HCT116 (cell line): ENCODE measurements at regions not wholly inside any gene's neighbourhood (a gene's known extent, or its start where the extent isn't known, plus 50 kb on each side); places are given as distances from the start of the nearest gene placed in this dataset.

Experiments used
- ATAC-seq: fragments of 200-7000 bp; cut with Tn5 transposase; 2 replicates; pipeline ENCODE4 v1.9.1; 2020; ENCODE audit warnings: mild to moderate bottlenecking, moderate library complexity
- BruUV-seq: library from RNA; stranded (reverse); fragments of 400-500 nt; replicated peaks from 2 replicates; lab custom pipeline; 2021; lab: Mats Ljungman, UMichigan
- CTCF ChIA-PET: fragments of 300-600 bp; sonication (Branson Sonifier 250); formaldehyde crosslinking; loops from one replicate; lab custom pipeline; 2021; ENCODE audit warnings: antibody characterized with exemption; lab: Charles Lee
- POLR2A ChIA-PET: fragments of 300-600, 350-600 bp; sonication (Branson Sonifier 250); formaldehyde crosslinking; loops from one replicate; lab custom pipeline; 2021; ENCODE audit warnings: antibody characterized with exemption; lab: Charles Lee
- RAD21 ChIA-PET, 2 experiments: fragments of 300-600 bp; sonication (Branson Sonifier 250); formaldehyde crosslinking; loops; one replicate each; lab custom pipeline; 2023; ENCODE audit warnings: low total read pairs in 2 of 2; ENCODE audit not compliant: uncharacterized antibody in 2 of 2, unreplicated experiment in 2 of 2, low non-redundant PET in 1 of 2; lab: Charles Lee
- DNase-seq: peaks from one replicate; pipeline ENCODE4 v3.0.0-alpha.2; 2010; ENCODE audit warnings: low read depth, low spot score
- H2AFZ ChIP-seq: fragments of 200-600 bp; shearing (Covaris generic), sonication (generic); 2 replicates; pipeline ENCODE4 v1.6.1; 2017; ENCODE audit warnings: low read depth, mixed run types, mixed read lengths, antibody characterized with exemption, low read length; ENCODE audit not compliant: poor library complexity, severe bottlenecking
- H3K27ac ChIP-seq: 2 replicates; pipeline ENCODE4 v1.5.1; 2012; ENCODE audit warnings: low read depth, low read length
- H3K27me3 ChIP-seq: fragments of 200-600 bp; sonication (generic); 2 replicates; pipeline ENCODE4 v1.6.1; 2016; ENCODE audit warnings: mixed run types, low read length, mixed read lengths; ENCODE audit not compliant: insufficient read depth
- H3K36me3 ChIP-seq, 2 experiments: fragments of 200-500 bp in 1 of 2; fragments of 200-600 bp in 1 of 2; sonication (Bioruptor generic) in 1 of 2; sonication (generic) in 1 of 2; 2 replicates each; pipeline versions ENCODE4 v1.5.1 to v1.6.1; 2014 to 2016; ENCODE audit warnings: low read length in 2 of 2, inconsistent platforms in 1 of 2, mixed read lengths in 1 of 2, mixed run types in 1 of 2; ENCODE audit not compliant: insufficient read depth in 2 of 2, control insufficient read depth in 1 of 2
- H3K4me1 ChIP-seq, 2 experiments: fragments of 200-600 bp in 1 of 2; sonication (generic) in 1 of 2; 2 replicates each; pipeline versions ENCODE4 v1.5.1 to v1.6.1; 2012 to 2017; ENCODE audit warnings: low read length in 2 of 2, inconsistent platforms in 1 of 2, mild to moderate bottlenecking in 1 of 2, mixed read lengths in 1 of 2, mixed run types in 1 of 2, moderate library complexity in 1 of 2; ENCODE audit not compliant: insufficient read depth in 2 of 2, control insufficient read depth in 1 of 2
- H3K4me2 ChIP-seq: fragments of 200-600 bp; sonication (generic); 2 replicates; pipeline ENCODE4 v1.6.1; 2017; ENCODE audit warnings: mixed run types, low read length, mixed read lengths
- H3K4me3 ChIP-seq, 2 experiments: fragments of 200-600 bp in 1 of 2; sonication (generic) in 1 of 2; replicated peaks in 1 of 2; 2 replicates each; pipeline ENCODE4 v1.5.1; 2011 to 2016; ENCODE audit warnings: low read length in 2 of 2, control low read depth in 1 of 2, low read depth in 1 of 2, mild to moderate bottlenecking in 1 of 2, mixed read lengths in 1 of 2, mixed run types in 1 of 2
- H3K79me2 ChIP-seq: fragments of 200-600 bp; sonication (generic); 2 replicates; pipeline ENCODE4 v1.6.1; 2017; ENCODE audit warnings: mild to moderate bottlenecking, mixed run types, low read length, moderate library complexity, mixed read lengths; ENCODE audit not compliant: insufficient read depth
- H3K9ac ChIP-seq: fragments of 200-600 bp; sonication (generic); 2 replicates; pipeline ENCODE4 v1.6.1; 2016; ENCODE audit warnings: low read length, mixed read lengths
- H3K9me2 ChIP-seq: fragments of 200-600 bp; sonication (generic), shearing (Covaris generic); 2 replicates; pipeline ENCODE4 v1.6.1; 2017; ENCODE audit warnings: mixed run types, mild to moderate bottlenecking, moderate library complexity; ENCODE audit not compliant: insufficient read depth
- H3K9me3 ChIP-seq, 2 experiments: fragments of 200-500 bp in 1 of 2; fragments of 200-600 bp in 1 of 2; sonication (Bioruptor generic) in 1 of 2; sonication (generic) in 1 of 2; 2 replicates each; pipeline ENCODE4 v1.6.1; 2014 to 2017; ENCODE audit warnings: low read length in 2 of 2, mixed read lengths in 2 of 2, inconsistent platforms in 1 of 2, low read depth in 1 of 2, mild to moderate bottlenecking in 1 of 2, mixed run types in 1 of 2, moderate library complexity in 1 of 2; ENCODE audit not compliant: control insufficient read depth in 1 of 2, insufficient read depth in 1 of 2
- H4K20me1 ChIP-seq: fragments of 200-600 bp; sonication (generic), shearing (Covaris generic); 2 replicates; pipeline ENCODE4 v1.6.1; 2017; ENCODE audit warnings: mixed run types, mild to moderate bottlenecking, moderate library complexity; ENCODE audit not compliant: insufficient read depth
- ATF3 ChIP-seq: IDR thresholded peaks from 2 replicates; pipeline ENCODE4 v1.6.1; 2012
- CEBPB ChIP-seq: IDR thresholded peaks from 2 replicates; pipeline ENCODE4 v1.6.1; 2012; ENCODE audit warnings: low read depth
- EGR1 ChIP-seq: IDR thresholded peaks from 2 replicates; pipeline ENCODE4 v1.6.1; 2012; ENCODE audit warnings: low read depth
- ELF1 ChIP-seq: IDR thresholded peaks from 2 replicates; pipeline ENCODE4 v1.6.1; 2012; ENCODE audit warnings: low read depth, borderline replicate concordance
- EZH2 ChIP-seq: fragments of 200-600 bp; sonication (generic); IDR thresholded peaks from 2 replicates; pipeline ENCODE4 v1.6.1; 2017; ENCODE audit warnings: antibody characterized with exemption, mixed run types
- EZH2phosphoT487 ChIP-seq: fragments of 200-600 bp; IDR thresholded peaks from 2 replicates; pipeline ENCODE4 v1.6.1; 2018; ENCODE audit warnings: antibody characterized with exemption, borderline replicate concordance
- FOSL1 ChIP-seq: IDR thresholded peaks from 2 replicates; pipeline ENCODE4 v1.6.1; 2012; ENCODE audit warnings: low read depth
- MAX ChIP-seq: IDR thresholded peaks from 2 replicates; pipeline ENCODE4 v1.6.1; 2012
- POLR2A ChIP-seq: IDR thresholded peaks from 2 replicates; pipeline ENCODE4 v1.7.0; 2011; ENCODE audit warnings: borderline replicate concordance; ENCODE audit not compliant: insufficient read depth, insufficient read length; ENCODE audit errors: extremely low read depth
- REST ChIP-seq: IDR thresholded peaks from 2 replicates; pipeline ENCODE4 v1.6.1; 2012; ENCODE audit warnings: low read depth
- SIN3A ChIP-seq: IDR thresholded peaks from 2 replicates; pipeline ENCODE4 v1.6.1; 2012; ENCODE audit warnings: low read depth
- SP1 ChIP-seq: IDR thresholded peaks from 2 replicates; pipeline ENCODE4 v1.6.1; 2012; ENCODE audit warnings: low read depth
- SRF ChIP-seq: IDR thresholded peaks from 2 replicates; pipeline ENCODE4 v1.6.1; 2012; ENCODE audit warnings: low read depth
- YY1 ChIP-seq: IDR thresholded peaks from 2 replicates; pipeline ENCODE4 v1.6.1; 2011; ENCODE audit warnings: low read length, low read depth, moderate library complexity, mild to moderate bottlenecking; ENCODE audit not compliant: insufficient replicate concordance; ENCODE audit errors: extremely low read depth
- ZBTB33 ChIP-seq: IDR thresholded peaks from 2 replicates; pipeline ENCODE4 v1.6.1; 2011; ENCODE audit warnings: mild to moderate bottlenecking, low read length, moderate library complexity; ENCODE audit not compliant: insufficient replicate concordance; ENCODE audit errors: extremely low read depth
- ZFX ChIP-seq: fragments of 450-650 bp; IDR thresholded peaks from 2 replicates; pipeline ENCODE4 v1.6.1; 2017
- intact Hi-C: fragments of 100-400 bp; cut with micrococcal nuclease; formaldehyde crosslinking; loops from 2 replicates; pipeline ENCODE4 v1.10.0; 2022

GRCh38 chr17:70920416-70920815 is 751.1 kb downstream of the KCNJ2 start (continued):
- TF ChIP-seq REST (no peak), YY1 (no peak), ZBTB33 (no peak), EZH2phosphoT487 (no peak), ELF1 (no peak), EGR1 (no peak), ZFX (no peak)

GRCh38 chr17:70922268-70922667 is 752.9 kb downstream of the KCNJ2 start:
- ATAC-seq (no peak), DNase-seq (no peak)
- intact Hi-C loops, result no loop called here
- no peaks in the 10 kb centered on the region for H3K27me3 ChIP-seq
- no peak overlapping the region for H2AFZ ChIP-seq
- CTCF ChIA-PET, result no interaction called here
- BruUV-seq, result no TSS peak
- H3K4me2 ChIP-seq, result no peak overlapping the region
- H3K79me2 ChIP-seq, result no peaks in the 10 kb centered on the region
- no peak overlapping the region for H3K4me3 ChIP-seq
- H3K27ac ChIP-seq, result no peak overlapping the region
- no peak overlapping the region for H3K9ac ChIP-seq
- no peaks in the 10 kb centered on the region for H3K9me3 ChIP-seq
- H3K36me3 ChIP-seq, result no peaks in the 10 kb centered on the region
- RAD21 ChIA-PET, result no interaction called here
- H3K4me1 ChIP-seq, result no peaks in the 10 kb centered on the region
- H3K9me2 ChIP-seq, result no peaks in the 10 kb centered on the region
- POLR2A ChIA-PET, result no interaction called here
- H4K20me1 ChIP-seq, result no peaks in the 10 kb centered on the region
- TF ChIP-seq REST (no peak), MAX (no peak), EGR1 (no peak), FOSL1 (no peak), SIN3A (no peak), ATF3 (no peak), SP1 (no peak), SRF (no peak), EZH2phosphoT487 (no peak), POLR2A (no peak), CEBPB (no peak), EZH2 (no peak)
